Activated CD4-positive, alpha-beta T cell treated with anti-CD3 and anti-CD28 coated beads, Interleukin-2, amount 10 ng/mL, durations not matched to agents 24 days and 14 days (primary cell): ENCODE measurements at regions not wholly inside any gene's neighbourhood (a gene's known extent, or its start where the extent isn't known, plus 50 kb on each side); places are given as distances from the start of the nearest gene placed in this dataset.

ENCODE experiments used
- DNase-seq: peaks from one replicate; pipeline ENCODE4 v3.0.0; 2022
- H3K27ac Mint-ChIP-seq: one replicate; pipeline ENCODE4 v1.8.0; 2022; ENCODE audit warnings: mild to moderate bottlenecking, mixed read lengths
- H3K27me3 Mint-ChIP-seq: one replicate; pipeline ENCODE4 v1.8.0; 2022; ENCODE audit warnings: mixed read lengths
- H3K36me3 Mint-ChIP-seq: one replicate; pipeline ENCODE4 v1.8.0; 2022; ENCODE audit warnings: low read depth, mild to moderate bottlenecking, mixed read lengths
- H3K4me1 Mint-ChIP-seq: one replicate; pipeline ENCODE4 v1.8.0; 2021; ENCODE audit warnings: mixed read lengths
- H3K4me3 Mint-ChIP-seq: one replicate; pipeline ENCODE4 v1.8.0; 2022; ENCODE audit warnings: mild to moderate bottlenecking, moderate library complexity, mixed read lengths
- H3K9me3 Mint-ChIP-seq: one replicate; pipeline ENCODE4 v1.8.0; 2021; ENCODE audit warnings: mixed read lengths
- intact Hi-C: fragments of 100-400 bp; cut with micrococcal nuclease; formaldehyde crosslinking; loops from one replicate; pipeline ENCODE4 v1.15.1; 2023

DNA sequence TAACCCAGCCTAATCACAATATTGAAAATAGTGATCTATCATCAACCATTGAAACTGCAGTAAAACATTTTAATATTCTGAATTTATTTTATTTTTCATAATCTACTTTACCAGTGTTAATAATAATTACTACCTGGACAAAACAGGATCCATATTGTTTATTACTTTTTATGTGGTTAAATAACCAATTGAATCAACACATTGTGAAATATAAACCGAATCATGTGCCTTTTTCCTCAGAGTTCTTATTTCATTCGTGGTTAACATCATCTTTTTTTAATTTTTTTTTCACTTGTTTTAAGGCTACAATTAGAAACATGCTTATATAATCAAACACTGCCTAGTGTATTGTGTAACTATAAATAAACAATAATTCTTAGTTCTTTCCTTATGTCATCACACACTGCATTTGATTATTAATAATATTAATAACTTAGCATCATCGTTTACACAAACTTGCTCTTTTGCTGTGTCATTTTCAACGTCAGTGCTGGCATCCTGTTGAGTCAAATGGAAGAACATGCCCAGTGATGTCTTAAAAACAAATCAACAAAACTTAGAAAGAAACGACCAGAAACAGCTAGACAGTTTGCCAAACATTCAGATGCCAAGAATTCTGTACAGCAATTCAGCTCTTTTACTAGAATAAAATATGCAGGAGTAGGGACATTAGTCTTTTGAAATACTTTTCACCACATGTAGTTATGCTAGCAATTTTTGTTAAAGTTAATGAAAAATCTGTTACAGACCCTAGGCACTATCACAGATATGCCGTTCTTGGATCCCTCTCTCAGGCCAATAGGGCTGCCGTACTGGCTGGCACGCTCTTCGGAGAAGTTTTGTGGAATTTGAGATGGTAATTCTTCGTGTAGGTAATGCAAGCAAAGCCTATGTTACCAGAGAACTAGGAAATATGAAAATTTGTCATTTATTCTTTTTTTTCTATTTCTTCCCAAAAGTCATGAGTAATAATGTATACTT is 330.4 kb upstream of the SEMA3A start:
- DNase-seq = no peak
- H3K27ac Mint-ChIP-seq = no peak overlapping the region
- no peaks in the 10 kb centered on the region for H3K4me1 Mint-ChIP-seq
- intact Hi-C loops = no loop called here
- no peaks in the 10 kb centered on the region for H3K9me3 Mint-ChIP-seq
- no peaks in the 10 kb centered on the region for H3K36me3 Mint-ChIP-seq
- no peak overlapping the region for H3K4me3 Mint-ChIP-seq
- H3K27me3 Mint-ChIP-seq = no peaks in the 10 kb centered on the region

DNA sequence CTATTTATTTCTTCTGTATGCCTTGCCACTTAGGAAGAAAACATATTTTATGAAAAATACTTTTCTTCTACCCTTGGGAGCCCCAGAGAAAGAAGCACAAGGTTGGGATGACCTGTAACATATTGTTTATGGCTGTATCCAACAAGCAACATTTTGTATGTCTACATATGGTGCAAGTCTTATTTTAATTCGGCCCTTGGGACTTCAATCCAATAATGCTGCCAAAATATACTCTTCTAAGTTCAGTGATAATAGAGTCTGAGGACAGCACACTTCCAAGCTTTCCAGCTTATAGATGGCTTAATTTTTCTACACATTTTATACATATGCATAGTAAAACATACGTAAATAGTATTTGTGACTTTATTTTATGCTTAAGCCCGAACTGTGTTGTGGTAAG is 318.5 kb upstream of the SEMA3A start:
- Mint-ChIP-seq H3K4me3 (no peak overlapping the region), H3K9me3 (no peaks in the 10 kb centered on the region), H3K36me3 (no peaks in the 10 kb centered on the region), H3K4me1 (no peaks in the 10 kb centered on the region), H3K27me3 (no peaks in the 10 kb centered on the region), H3K27ac (no peak overlapping the region)
- no peak for DNase-seq
- intact Hi-C loops = no loop called here

DNA sequence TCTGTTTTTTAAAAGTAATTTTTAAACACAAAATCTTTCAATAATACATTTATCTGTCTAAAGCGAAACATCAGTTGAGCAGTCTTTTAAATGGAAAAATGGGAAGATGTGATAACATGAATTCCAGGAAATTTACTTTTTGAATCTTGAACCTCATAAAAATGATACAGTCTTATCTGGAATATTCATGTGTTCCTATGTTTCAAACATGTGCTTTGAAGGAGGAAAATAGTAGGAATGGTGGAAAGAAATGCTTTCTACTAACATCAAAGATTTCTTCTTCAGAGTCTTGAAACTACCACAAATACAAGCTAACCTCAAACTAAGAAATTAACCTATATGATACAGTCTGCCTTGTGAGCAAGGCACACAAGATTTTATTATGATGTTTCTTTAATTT is 317.5 kb upstream of the SEMA3A start:
- no peaks in the 10 kb centered on the region for H3K9me3 Mint-ChIP-seq
- no peak overlapping the region for H3K27ac Mint-ChIP-seq
- H3K36me3 Mint-ChIP-seq = no peaks in the 10 kb centered on the region
- H3K4me1 Mint-ChIP-seq = no peaks in the 10 kb centered on the region
- no peak for DNase-seq
- intact Hi-C loops = no loop called here
- no peak overlapping the region for H3K4me3 Mint-ChIP-seq
- no peaks in the 10 kb centered on the region for H3K27me3 Mint-ChIP-seq

DNA sequence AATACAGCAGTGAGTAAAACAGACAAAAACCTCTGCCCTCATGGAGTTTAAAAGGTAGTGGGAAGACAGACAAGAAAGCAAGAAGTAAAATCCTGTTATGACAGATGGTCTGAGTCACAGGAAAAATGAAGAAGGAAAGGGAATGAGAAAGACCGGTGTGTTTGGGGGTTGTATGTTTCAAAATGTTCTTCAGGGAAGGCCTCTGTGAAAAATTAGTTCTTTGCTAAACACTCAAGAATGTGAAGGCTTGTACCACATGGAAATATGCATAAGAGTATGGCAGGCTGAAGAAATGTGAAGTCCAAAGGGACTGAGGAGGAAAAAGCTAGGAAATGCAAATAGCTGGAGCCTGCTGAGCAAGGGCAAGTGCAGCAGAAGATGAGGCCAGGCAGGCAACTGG is 315.9 kb upstream of the SEMA3A start:
- H3K27me3 Mint-ChIP-seq = no peaks in the 10 kb centered on the region
- H3K27ac Mint-ChIP-seq = no peak overlapping the region
- DNase-seq = no peak
- no peaks in the 10 kb centered on the region for H3K36me3 Mint-ChIP-seq
- intact Hi-C loops = no loop called here
- H3K4me1 Mint-ChIP-seq = no peaks in the 10 kb centered on the region
- no peaks in the 10 kb centered on the region for H3K9me3 Mint-ChIP-seq
- no peak overlapping the region for H3K4me3 Mint-ChIP-seq

DNA sequence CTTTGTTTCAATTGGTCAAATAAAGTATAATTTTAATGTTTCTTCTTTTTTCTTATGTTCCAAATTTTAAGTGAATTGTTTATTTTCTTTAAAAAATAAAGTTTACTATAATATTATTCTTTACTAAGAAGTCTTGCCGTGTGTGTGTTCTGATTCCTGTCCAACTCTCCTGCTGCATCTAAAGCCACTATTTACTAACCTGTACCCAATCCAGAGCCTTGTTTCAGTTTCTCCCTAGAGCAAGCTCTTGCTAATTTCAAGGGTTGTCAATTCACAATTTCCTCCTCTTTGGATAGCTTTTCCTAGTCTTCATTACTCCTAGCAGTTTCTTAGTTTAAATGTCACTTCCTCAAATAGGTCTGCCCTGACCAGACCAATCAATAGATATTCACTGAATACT is 314.9 kb upstream of the SEMA3A start:
- H3K4me1 Mint-ChIP-seq = no peaks in the 10 kb centered on the region
- DNase-seq = no peak
- H3K4me3 Mint-ChIP-seq = no peak overlapping the region
- H3K36me3 Mint-ChIP-seq = no peaks in the 10 kb centered on the region
- no peaks in the 10 kb centered on the region for H3K27me3 Mint-ChIP-seq
- intact Hi-C loops = no loop called here
- H3K9me3 Mint-ChIP-seq = no peaks in the 10 kb centered on the region
- no peak overlapping the region for H3K27ac Mint-ChIP-seq

DNA sequence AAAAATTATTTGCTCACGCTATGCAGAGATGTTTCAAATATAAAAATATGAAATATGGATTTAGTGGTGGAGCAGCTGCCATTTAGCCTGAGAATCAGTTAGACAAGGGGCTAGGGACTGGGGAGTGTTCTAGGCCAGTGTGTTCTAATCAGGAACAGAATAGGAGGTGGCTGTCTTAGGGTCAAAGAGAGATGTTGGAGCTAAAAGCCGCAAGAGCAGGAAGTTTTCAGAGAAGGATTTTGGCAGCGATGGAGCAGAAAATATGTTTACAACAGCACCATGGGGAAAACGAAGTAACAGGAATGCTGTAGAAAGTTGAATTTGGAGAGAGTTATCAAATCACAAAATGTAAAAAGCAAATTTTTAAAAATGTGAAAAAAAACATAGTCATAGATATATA is 314.0 kb upstream of the SEMA3A start:
- intact Hi-C loops = no loop called here
- Mint-ChIP-seq H3K4me3 (no peak overlapping the region), H3K36me3 (no peaks in the 10 kb centered on the region)

GRCh38 chr7:84507529-84507928 is 312.9 kb upstream of the SEMA3A start:
- Mint-ChIP-seq H3K9me3 (no peaks in the 10 kb centered on the region), H3K27ac (no peak overlapping the region), H3K36me3 (no peaks in the 10 kb centered on the region), H3K4me1 (no peaks in the 10 kb centered on the region), H3K27me3 (no peaks in the 10 kb centered on the region), H3K4me3 (no peak overlapping the region)
- intact Hi-C loops = no loop called here
- no peak for DNase-seq

More for the DNA sequence above, 314.0 kb upstream of the SEMA3A start:
- no peaks in the 10 kb centered on the region for H3K9me3 Mint-ChIP-seq
- no peak for DNase-seq
- no peaks in the 10 kb centered on the region for H3K27me3 Mint-ChIP-seq
- no peak overlapping the region for H3K27ac Mint-ChIP-seq
- no peaks in the 10 kb centered on the region for H3K4me1 Mint-ChIP-seq

- Mint-ChIP-seq H3K9me3 (no peaks in the 10 kb centered on the region), H3K4me3 (no peak overlapping the region), H3K27ac (no peak overlapping the region), H3K4me1 (no peaks in the 10 kb centered on the region), H3K36me3 (no peaks in the 10 kb centered on the region), H3K27me3 (no peaks in the 10 kb centered on the region)
- intact Hi-C loops = no loop called here
- no peak for DNase-seq
These were observed 311.6 kb upstream of the SEMA3A start for GRCh38 chr7:84506151-84506550.

GRCh38 chr7:84502239-84502638 is 307.6 kb upstream of the SEMA3A start:
- H3K9me3 Mint-ChIP-seq = no peaks in the 10 kb centered on the region
- H3K4me1 Mint-ChIP-seq = no peaks in the 10 kb centered on the region
- no peaks in the 10 kb centered on the region for H3K27me3 Mint-ChIP-seq
- H3K27ac Mint-ChIP-seq = no peak overlapping the region
- no peaks in the 10 kb centered on the region for H3K36me3 Mint-ChIP-seq
- intact Hi-C loops = no loop called here
- no peak overlapping the region for H3K4me3 Mint-ChIP-seq
- DNase-seq = no peak

DNA sequence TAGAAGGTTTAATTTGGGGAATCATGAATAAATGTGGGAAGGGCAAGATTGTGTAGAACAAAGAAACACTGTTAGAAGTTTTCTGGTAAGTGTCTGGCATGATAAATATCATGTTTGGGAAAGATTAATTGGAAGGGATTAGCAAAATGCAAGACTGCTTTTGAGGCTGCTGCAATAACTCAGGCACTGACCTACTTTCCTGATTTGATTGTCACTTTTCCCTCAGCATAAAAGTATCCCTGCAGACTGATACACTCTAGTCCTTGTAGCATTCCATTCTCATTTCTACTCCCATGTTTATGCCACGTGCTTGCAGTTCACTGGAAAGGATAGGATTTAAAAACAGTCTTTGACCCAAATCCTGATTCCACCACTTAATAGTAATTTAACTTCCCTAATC is 303.3 kb upstream of the SEMA3A start:
- H3K27ac Mint-ChIP-seq = no peak overlapping the region
- H3K36me3 Mint-ChIP-seq = no peaks in the 10 kb centered on the region
- intact Hi-C loops = no loop called here
- H3K4me1 Mint-ChIP-seq = no peaks in the 10 kb centered on the region
- H3K27me3 Mint-ChIP-seq = no peaks in the 10 kb centered on the region
- no peak overlapping the region for H3K4me3 Mint-ChIP-seq
- H3K9me3 Mint-ChIP-seq = no peaks in the 10 kb centered on the region
- no peak for DNase-seq

GRCh38 chr7:84495128-84495527 is 300.5 kb upstream of the SEMA3A start:
- Mint-ChIP-seq H3K9me3 (no peaks in the 10 kb centered on the region), H3K4me1 (no peaks in the 10 kb centered on the region), H3K4me3 (no peak overlapping the region), H3K36me3 (no peaks in the 10 kb centered on the region), H3K27ac (no peak overlapping the region), H3K27me3 (no peaks in the 10 kb centered on the region)
- intact Hi-C loops = no loop called here
- DNase-seq = no peak

GRCh38 chr7:84492098-84493034 is 297.8 kb upstream of the SEMA3A start:
- H3K9me3 Mint-ChIP-seq = no peaks in the 10 kb centered on the region
- DNase-seq = no peak
- H3K4me1 Mint-ChIP-seq = no peaks in the 10 kb centered on the region
- no peak overlapping the region for H3K4me3 Mint-ChIP-seq
- no peaks in the 10 kb centered on the region for H3K27me3 Mint-ChIP-seq
- intact Hi-C loops = no loop called here
- no peak overlapping the region for H3K27ac Mint-ChIP-seq
- H3K36me3 Mint-ChIP-seq = no peaks in the 10 kb centered on the region

DNA sequence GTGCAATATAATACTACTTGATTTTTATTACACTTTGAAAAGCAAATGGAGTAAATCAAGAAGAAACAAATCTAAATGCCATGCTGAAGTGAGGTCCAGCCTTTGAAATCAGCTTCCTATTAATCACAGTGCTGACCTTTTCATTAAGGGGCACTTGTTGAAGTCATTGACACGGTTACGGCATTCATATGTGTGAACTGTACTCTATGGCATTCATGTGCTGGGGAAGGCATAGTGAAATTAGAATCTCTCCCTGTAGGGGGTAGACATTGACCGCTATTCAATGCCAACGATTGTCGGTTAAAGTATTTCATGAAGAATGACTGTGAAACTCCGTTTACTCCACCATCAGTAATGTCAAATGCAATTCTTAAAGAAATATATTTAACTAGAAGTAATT is 296.1 kb upstream of the SEMA3A start:
- Mint-ChIP-seq H3K9me3 (no peaks in the 10 kb centered on the region), H3K27ac (no peak overlapping the region), H3K36me3 (no peaks in the 10 kb centered on the region), H3K4me3 (no peak overlapping the region), H3K27me3 (no peaks in the 10 kb centered on the region), H3K4me1 (no peaks in the 10 kb centered on the region)
- DNase-seq = no peak
- intact Hi-C loops = no loop called here

- no peaks in the 10 kb centered on the region for H3K9me3 Mint-ChIP-seq
- no peaks in the 10 kb centered on the region for H3K27me3 Mint-ChIP-seq
- no peak overlapping the region for H3K27ac Mint-ChIP-seq
- no peak overlapping the region for H3K4me3 Mint-ChIP-seq
- H3K36me3 Mint-ChIP-seq = no peaks in the 10 kb centered on the region
- no peak for DNase-seq
- no peaks in the 10 kb centered on the region for H3K4me1 Mint-ChIP-seq
- intact Hi-C loops = no loop called here
These were observed 290.0 kb upstream of the SEMA3A start for GRCh38 chr7:84484502-84485079.
